IMR-90 (cell line): ENCODE measurements at regions not wholly inside any gene's neighbourhood (a gene's known extent, or its start where the extent isn't known, plus 50 kb on each side); places are given as distances from the start of the nearest gene placed in this dataset.

Source experiments
- ATAC-seq: fragments of 200-7000 bp; cut with Tn5 transposase; 2 replicates; pipeline ENCODE4 v1.9.1; 2020; ENCODE audit warnings: low read depth, mild to moderate bottlenecking, moderate library complexity
- BruUV-seq: library from RNA; stranded (reverse); fragments of 400-500 nt; replicated peaks from 2 replicates; lab custom pipeline; 2021; lab: Mats Ljungman, UMichigan
- CTCF ChIA-PET: fragments of 300-600 bp; formaldehyde crosslinking; extraction: SDS; loops from one replicate; lab custom pipeline; 2021; ENCODE audit warnings: antibody characterized with exemption; lab: Yijun Ruan, JAX
- POLR2A ChIA-PET: fragments of 300-600 bp; sonication (Branson Sonifier 250); formaldehyde crosslinking; loops from one replicate; lab custom pipeline; 2022; ENCODE audit warnings: antibody characterized with exemption; ENCODE audit not compliant: unreplicated experiment; lab: Charles Lee
- DNase-seq: peaks from one replicate; pipeline ENCODE4 v3.0.0; 2013
- H2AFZ ChIP-seq: replicated peaks from 2 replicates; pipeline ENCODE3; 2013; ENCODE audit warnings: low read length, mild to moderate bottlenecking; ENCODE audit not compliant: poor library complexity
- H2AK5ac ChIP-seq: 2 replicates; pipeline ENCODE4 v1.6.1; 2013; ENCODE audit warnings: low read depth, low read length, inconsistent platforms
- H2AK9ac ChIP-seq: replicated peaks from 2 replicates; pipeline ENCODE3; 2013; ENCODE audit warnings: mild to moderate bottlenecking, low read depth, low read length, moderate library complexity; ENCODE audit not compliant: poor library complexity
- H2BK120ac ChIP-seq: 2 replicates; pipeline ENCODE4 v1.6.1; 2013; ENCODE audit warnings: low read depth, low read length, inconsistent platforms
- H2BK15ac ChIP-seq: 3 replicates; pipeline ENCODE4 v1.6.1; 2013; ENCODE audit warnings: low read depth, low read length, inconsistent platforms
- H2BK20ac ChIP-seq: 2 replicates; pipeline ENCODE4 v1.6.1; 2013; ENCODE audit warnings: low read depth, mild to moderate bottlenecking, inconsistent platforms, low read length, moderate library complexity
- H2BK5ac ChIP-seq: 2 replicates; pipeline ENCODE4 v1.6.1; 2013; ENCODE audit warnings: mild to moderate bottlenecking, low read depth, low read length, inconsistent platforms; ENCODE audit not compliant: poor library complexity, severe bottlenecking
- H3K14ac ChIP-seq: replicated peaks from 2 replicates; pipeline ENCODE4 v1.6.1; 2013; ENCODE audit warnings: low read depth, low read length, inconsistent platforms
- H3K18ac ChIP-seq: 2 replicates; pipeline ENCODE4 v1.6.1; 2013; ENCODE audit warnings: low read depth, low read length, control low read depth
- H3K23ac ChIP-seq: 2 replicates; pipeline ENCODE4 v1.6.1; 2013; ENCODE audit warnings: low read depth, low read length, inconsistent platforms
- H3K27ac ChIP-seq: 2 replicates; pipeline ENCODE4 v1.5.1; 2013; ENCODE audit warnings: mild to moderate bottlenecking, control low read depth, low read length; ENCODE audit not compliant: insufficient read depth
- H3K27me3 ChIP-seq: 2 replicates; pipeline ENCODE4 v1.6.1; 2013; ENCODE audit warnings: low read length; ENCODE audit not compliant: control insufficient read depth, insufficient read depth
- H3K36me3 ChIP-seq: 2 replicates; pipeline ENCODE4 v1.6.1; 2013; ENCODE audit warnings: low read length, mixed read lengths; ENCODE audit not compliant: control insufficient read depth, insufficient read depth
- H3K4ac ChIP-seq: 2 replicates; pipeline ENCODE4 v1.6.1; 2013; ENCODE audit warnings: low read depth, low read length, inconsistent platforms
- H3K4me1 ChIP-seq: 2 replicates; pipeline ENCODE4 v1.6.1; 2013; ENCODE audit warnings: low read length, mixed read lengths; ENCODE audit not compliant: control insufficient read depth, insufficient read depth
- H3K4me2 ChIP-seq: 2 replicates; pipeline ENCODE4 v1.6.1; 2013; ENCODE audit warnings: low read depth, mild to moderate bottlenecking, control low read depth, low read length, moderate library complexity
- H3K4me3 ChIP-seq: 2 replicates; pipeline ENCODE4 v1.5.1; 2013; ENCODE audit warnings: low read depth, mild to moderate bottlenecking, control low read depth, low read length, moderate library complexity; ENCODE audit not compliant: insufficient read depth
- H3K56ac ChIP-seq: 2 replicates; pipeline ENCODE4 v1.6.1; 2013; ENCODE audit warnings: low read length, inconsistent platforms; ENCODE audit not compliant: insufficient read depth; ENCODE audit errors: extremely low read depth
- H3K79me1 ChIP-seq, 2 experiments: 2 replicates each; pipeline ENCODE4 v1.6.1; 2013; ENCODE audit warnings: low read length in 2 of 2, inconsistent platforms in 1 of 2, low read depth in 1 of 2
- H3K9ac ChIP-seq: 2 replicates; pipeline ENCODE4 v1.6.1; 2013; ENCODE audit warnings: low read depth, low read length, control low read depth
- H3K9me1 ChIP-seq: 2 replicates; pipeline ENCODE4 v1.6.1; 2013; ENCODE audit warnings: low read length, inconsistent platforms; ENCODE audit not compliant: insufficient read depth
- H3K9me3 ChIP-seq: 2 replicates; pipeline ENCODE4 v1.6.1; 2013; ENCODE audit warnings: low read length; ENCODE audit not compliant: control insufficient read depth, insufficient read depth
- H4K20me1 ChIP-seq: 2 replicates; pipeline ENCODE4 v1.6.1; 2013; ENCODE audit warnings: low read length, inconsistent platforms; ENCODE audit not compliant: insufficient read depth
- H4K5ac ChIP-seq: 2 replicates; pipeline ENCODE4 v1.6.1; 2013; ENCODE audit warnings: mild to moderate bottlenecking, low read depth, low read length, control low read depth
- H4K8ac ChIP-seq, 2 experiments: 2 replicates each; pipeline ENCODE4 v1.6.1; 2013; ENCODE audit warnings: low read depth in 2 of 2, low read length in 2 of 2, control low read depth in 1 of 2, inconsistent platforms in 1 of 2
- H4K91ac ChIP-seq: 2 replicates; pipeline ENCODE4 v1.6.1; 2013; ENCODE audit warnings: low read depth, low read length, inconsistent platforms; ENCODE audit not compliant: insufficient read depth
- ELK1 ChIP-seq: fragments of 150-350 bp; IDR thresholded peaks from 2 replicates; pipeline ENCODE4 v1.6.1; 2016; ENCODE audit warnings: low read depth, mild to moderate bottlenecking, low read length, moderate library complexity, borderline replicate concordance
- MAFK ChIP-seq: IDR thresholded peaks from 2 replicates; pipeline ENCODE4 v1.6.1; 2012; ENCODE audit warnings: low read depth, low read length, improper control_type of control experiment
- POLR2A ChIP-seq: IDR thresholded peaks from 2 replicates; pipeline ENCODE4 v1.6.1; 2012; ENCODE audit warnings: mild to moderate bottlenecking, low read depth, low read length
- WGBS, 2 experiments: methylation state at CpG; one replicate each; pipeline versions ENCODE4 v1.1.5 to v1.1.7; 2013; ENCODE audit warnings: missing lambda C conversion rate in 2 of 2; ENCODE audit not compliant: insufficient read length in 1 of 2; ENCODE audit errors: extremely low coverage in 2 of 2; 5-methylcytosine and 5-hydroxymethylcytosine counted together
- dilution Hi-C: fragments of 300-500 bp; cut with HindIII; formaldehyde crosslinking; loops from one replicate; pipeline ENCODE4 v1.14.3; 2018; ENCODE audit warnings: low sequenced_read_pairs; ENCODE audit not compliant: unreplicated experiment
- in situ Hi-C: fragments of 300-500 bp; cut with MboI; formaldehyde crosslinking; loops from 3 replicates; pipeline ENCODE4 v1.14.3; 2019; ENCODE audit warnings: low sequenced_read_pairs, inconsistent platforms, mixed read lengths
- intact Hi-C: fragments of 100-400 bp; cut with micrococcal nuclease; formaldehyde crosslinking; loops from 2 replicates; pipeline ENCODE4 v1.10.0; 2022
- TF ChIP-seq, protein P1 (sequence below): fragments of 150-350 bp; IDR thresholded peaks from 2 replicates; pipeline ENCODE4 v1.6.1; 2017; ENCODE audit warnings: mild to moderate bottlenecking, antibody characterized with exemption, low read length, low read depth

- Histone ChIP-seq H2AK9ac (no peak overlapping the region), H3K27me3 (no peaks in the 10 kb centered on the region), H2AK5ac (no peak overlapping the region), H3K4me1 (no peaks in the 10 kb centered on the region), H4K5ac (no peak overlapping the region), H3K14ac (no peak overlapping the region), H3K36me3 (no peaks in the 10 kb centered on the region), H3K18ac (no peak overlapping the region), H3K4me2 (no peak overlapping the region), H3K9me3 (peaks cover 60% of the 10 kb centered on the region), H3K56ac (no peak overlapping the region), H2AFZ (no peak overlapping the region), H3K4ac (no peak overlapping the region), H2BK120ac (no peak overlapping the region), H3K79me1 (no peaks in the 10 kb centered on the region), H3K23ac (no peak overlapping the region), H4K8ac (no peak overlapping the region), H3K4me3 (no peak overlapping the region), H2BK15ac (no peak overlapping the region), H2BK5ac (no peak overlapping the region), H3K9me1 (no peaks in the 10 kb centered on the region), H3K27ac (no peak overlapping the region), H2BK20ac (no peak overlapping the region), H4K91ac (no peak overlapping the region), H4K20me1 (no peaks in the 10 kb centered on the region), H3K9ac (no peak overlapping the region)
- in situ Hi-C loops: no loop called here
- POLR2A ChIA-PET: no interaction called here
- BruUV-seq: no TSS peak
- ATAC-seq (no peak), DNase-seq (no peak)
- no CpG with 5 or more reads among the region's 9 CpGs for whole genome bisulfite sequencing, 2 experiments
- dilution Hi-C loops: no loop called here
- TF ChIP-seq, protein P1, sequence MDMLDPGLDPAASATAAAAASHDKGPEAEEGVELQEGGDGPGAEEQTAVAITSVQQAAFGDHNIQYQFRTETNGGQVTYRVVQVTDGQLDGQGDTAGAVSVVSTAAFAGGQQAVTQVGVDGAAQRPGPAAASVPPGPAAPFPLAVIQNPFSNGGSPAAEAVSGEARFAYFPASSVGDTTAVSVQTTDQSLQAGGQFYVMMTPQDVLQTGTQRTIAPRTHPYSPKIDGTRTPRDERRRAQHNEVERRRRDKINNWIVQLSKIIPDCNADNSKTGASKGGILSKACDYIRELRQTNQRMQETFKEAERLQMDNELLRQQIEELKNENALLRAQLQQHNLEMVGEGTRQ: no peak
- TF ChIP-seq POLR2A (no peak), MAFK (no peak), ELK1 (no peak)
- intact Hi-C loops: no loop called here
- CTCF ChIA-PET: no interaction called here
Observed at GRCh38 chr10:131772441-131772840, 128.4 kb upstream of the PPP2R2D start.
